ENCODE measurements at regions not wholly inside any gene's neighbourhood (a gene's known extent, or its start where the extent isn't known, plus 50 kb on each side); places are given as distances from the start of the nearest gene placed in this dataset.

GRCh38 chr13:44844786-44845185, 144.5 kb downstream of the NUFIP1 start:
- no peak overlapping the region for H3K4me3 ChIP-seq (replicated peaks; ENCODE audit: low read depth, low read length)
- no peaks in the 10 kb centered on the region for H3K27me3 ChIP-seq (replicated peaks; ENCODE audit: control insufficient read depth, insufficient read depth, low read length)
- H3K36me3 ChIP-seq (ENCODE audit: control insufficient read depth, insufficient read depth, low read length) = no peaks in the 10 kb centered on the region
- DNase-seq (ENCODE audit: extremely low read depth, insufficient read length) = no peak
- TF ChIP-seq CTCF (IDR thresholded peaks at IDR 0.05; ENCODE audit: insufficient read depth, low read length, poor library complexity, severe bottlenecking) = no peak

GRCh38 chr13:44843403-44843802, 145.9 kb downstream of the NUFIP1 start:
- Histone ChIP-seq H3K27me3 (replicated peaks; ENCODE audit: control insufficient read depth, insufficient read depth, low read length) (no peaks in the 10 kb centered on the region), H3K36me3 (ENCODE audit: control insufficient read depth, insufficient read depth, low read length) (no peaks in the 10 kb centered on the region), H3K4me3 (replicated peaks; ENCODE audit: low read depth, low read length) (no peak overlapping the region)
- TF ChIP-seq CTCF (IDR thresholded peaks at IDR 0.05; ENCODE audit: insufficient read depth, low read length, poor library complexity, severe bottlenecking) = no peak
- no peak for DNase-seq (ENCODE audit: extremely low read depth, insufficient read length)

- Histone ChIP-seq H3K36me3 (ENCODE audit: control insufficient read depth, insufficient read depth, low read length) (no peaks in the 10 kb centered on the region), H3K27me3 (replicated peaks; ENCODE audit: control insufficient read depth, insufficient read depth, low read length) (no peaks in the 10 kb centered on the region), H3K4me3 (replicated peaks; ENCODE audit: low read depth, low read length) (no peak overlapping the region)
- no peak for DNase-seq (ENCODE audit: extremely low read depth, insufficient read length)
- no peak for TF ChIP-seq CTCF (IDR thresholded peaks at IDR 0.05; ENCODE audit: insufficient read depth, low read length, poor library complexity, severe bottlenecking)
Measured at GRCh38 chr13:44842158-44842557, 147.1 kb downstream of the NUFIP1 start.

- no peak for DNase-seq (ENCODE audit: extremely low read depth, insufficient read length)
- Histone ChIP-seq H3K27me3 (replicated peaks; ENCODE audit: control insufficient read depth, insufficient read depth, low read length) (no peaks in the 10 kb centered on the region), H3K4me3 (replicated peaks; ENCODE audit: low read depth, low read length) (no peak overlapping the region), H3K36me3 (ENCODE audit: control insufficient read depth, insufficient read depth, low read length) (no peaks in the 10 kb centered on the region)
- no peak for TF ChIP-seq CTCF (IDR thresholded peaks at IDR 0.05; ENCODE audit: insufficient read depth, low read length, poor library complexity, severe bottlenecking)
Measured at GRCh38 chr13:44840131-44840530, 149.1 kb downstream of the NUFIP1 start.

GRCh38 chr13:44837250-44837649, 152.0 kb downstream of the NUFIP1 start:
- Histone ChIP-seq H3K27me3 (replicated peaks; ENCODE audit: control insufficient read depth, insufficient read depth, low read length) (no peaks in the 10 kb centered on the region), H3K4me3 (replicated peaks; ENCODE audit: low read depth, low read length) (no peak overlapping the region), H3K36me3 (ENCODE audit: control insufficient read depth, insufficient read depth, low read length) (no peaks in the 10 kb centered on the region)
- DNase-seq (ENCODE audit: extremely low read depth, insufficient read length) = no peak
- TF ChIP-seq CTCF (IDR thresholded peaks at IDR 0.05; ENCODE audit: insufficient read depth, low read length, poor library complexity, severe bottlenecking) = no peak

- no peak for DNase-seq (ENCODE audit: extremely low read depth, insufficient read length)
- Histone ChIP-seq H3K27me3 (replicated peaks; ENCODE audit: control insufficient read depth, insufficient read depth, low read length) (no peaks in the 10 kb centered on the region), H3K36me3 (ENCODE audit: control insufficient read depth, insufficient read depth, low read length) (no peaks in the 10 kb centered on the region), H3K4me3 (replicated peaks; ENCODE audit: low read depth, low read length) (no peak overlapping the region)
- TF ChIP-seq CTCF (IDR thresholded peaks at IDR 0.05; ENCODE audit: insufficient read depth, low read length, poor library complexity, severe bottlenecking) = no peak
Measured at GRCh38 chr13:44834404-44834803, 154.9 kb downstream of the NUFIP1 start.

All from GM06990 (cell line).